ENCODE measurements at regions not wholly inside any gene's neighbourhood (a gene's known extent, or its start where the extent isn't known, plus 50 kb on each side); places are given as distances from the start of the nearest gene placed in this dataset.

DNA sequence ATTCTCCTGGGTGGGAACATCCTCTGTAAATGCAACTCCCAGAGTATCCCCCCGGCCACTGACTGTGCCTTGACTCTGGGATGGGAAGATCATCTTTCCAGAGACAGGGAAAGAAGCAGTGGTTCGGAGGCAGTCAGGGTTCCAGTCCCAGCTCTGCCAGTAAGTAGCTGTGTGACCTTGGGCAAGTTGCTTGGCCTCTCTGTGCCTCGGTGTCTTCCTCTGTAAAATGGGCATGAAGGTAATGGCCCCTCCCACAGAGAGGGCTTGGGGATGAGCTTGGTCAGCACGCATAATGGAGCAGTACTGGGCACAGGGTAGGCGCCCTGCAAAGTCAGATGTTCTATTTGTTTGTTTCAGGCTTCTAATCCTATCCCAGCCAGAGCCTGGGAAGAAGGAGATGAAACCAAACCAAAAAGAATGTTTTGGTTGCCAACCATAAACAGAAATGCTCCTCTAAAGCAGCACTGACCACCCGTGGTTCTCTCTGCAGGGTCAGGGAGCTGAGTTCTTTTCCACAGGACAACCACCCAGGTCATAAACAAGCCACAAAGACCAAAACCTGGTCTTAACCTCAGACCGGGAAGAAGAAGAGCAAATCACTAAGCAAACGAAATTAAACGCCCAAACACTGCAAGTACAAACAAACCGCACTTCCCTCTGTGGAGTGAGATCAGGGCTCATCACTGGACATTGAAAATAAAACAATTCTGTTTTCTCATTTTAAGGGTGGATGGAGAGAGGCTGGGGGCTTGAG lies 381.0 kb upstream of the SULF2 start:
- no peak for ATAC-seq

DNA sequence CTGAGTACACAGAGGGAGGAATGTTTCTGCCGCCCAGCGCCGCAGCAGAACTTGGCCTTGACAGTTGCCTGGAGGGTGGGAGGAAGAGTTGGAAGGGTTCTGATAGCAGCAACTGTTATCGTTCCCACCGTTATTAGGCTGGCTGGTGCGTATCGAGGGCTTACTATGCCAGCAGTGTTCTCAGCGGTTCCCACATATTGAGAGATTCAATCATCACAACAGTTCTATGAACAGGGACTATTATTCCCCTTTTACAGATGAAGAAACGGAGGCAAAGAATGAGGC lies 380.1 kb upstream of the SULF2 start:
- intact Hi-C loops (cut with DNase I), result no loop called here
- Histone ChIP-seq H3K4me1 (no peaks in the 10 kb centered on the region), H3K4me3 (no peak overlapping the region), H3K27ac (no peak overlapping the region), H3K9me3 (no peaks in the 10 kb centered on the region), H3K36me3 (ENCODE audit: insufficient read depth in 1 of 2, low read depth in 1 of 2) (no peaks in the 10 kb centered on the region), H3K27me3 (ENCODE audit: insufficient read depth in 3 of 3, low read length in 2 of 3) (peaks cover 4 to 14% (median 6%) of the 10 kb centered on the region in 3 donors)
- no peak for ATAC-seq
- WGBS, 3 donors, result 25 to 29% (median 29%) methylated on average over 9 of the region's 9 CpGs
- no peak for DNase-seq
- TF ChIP-seq, protein P1, sequence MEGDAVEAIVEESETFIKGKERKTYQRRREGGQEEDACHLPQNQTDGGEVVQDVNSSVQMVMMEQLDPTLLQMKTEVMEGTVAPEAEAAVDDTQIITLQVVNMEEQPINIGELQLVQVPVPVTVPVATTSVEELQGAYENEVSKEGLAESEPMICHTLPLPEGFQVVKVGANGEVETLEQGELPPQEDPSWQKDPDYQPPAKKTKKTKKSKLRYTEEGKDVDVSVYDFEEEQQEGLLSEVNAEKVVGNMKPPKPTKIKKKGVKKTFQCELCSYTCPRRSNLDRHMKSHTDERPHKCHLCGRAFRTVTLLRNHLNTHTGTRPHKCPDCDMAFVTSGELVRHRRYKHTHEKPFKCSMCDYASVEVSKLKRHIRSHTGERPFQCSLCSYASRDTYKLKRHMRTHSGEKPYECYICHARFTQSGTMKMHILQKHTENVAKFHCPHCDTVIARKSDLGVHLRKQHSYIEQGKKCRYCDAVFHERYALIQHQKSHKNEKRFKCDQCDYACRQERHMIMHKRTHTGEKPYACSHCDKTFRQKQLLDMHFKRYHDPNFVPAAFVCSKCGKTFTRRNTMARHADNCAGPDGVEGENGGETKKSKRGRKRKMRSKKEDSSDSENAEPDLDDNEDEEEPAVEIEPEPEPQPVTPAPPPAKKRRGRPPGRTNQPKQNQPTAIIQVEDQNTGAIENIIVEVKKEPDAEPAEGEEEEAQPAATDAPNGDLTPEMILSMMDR (IDR thresholded peaks at IDR 0.05), result no peak

More for the DNA sequence above, 381.0 kb upstream of the SULF2 start:
- H3K9me3 ChIP-seq, result no peaks in the 10 kb centered on the region
- H3K36me3 ChIP-seq (ENCODE audit: insufficient read depth in 1 of 2, low read depth in 1 of 2), result no peaks in the 10 kb centered on the region
- H3K4me3 ChIP-seq, result no peak overlapping the region
- H3K27ac ChIP-seq, result no peak overlapping the region
- intact Hi-C loops (cut with DNase I), result no loop called here
- whole genome bisulfite sequencing, 3 donors, result 56 to 61% (median 58%) methylated on average over 10 of the region's 10 CpGs
- no peaks in the 10 kb centered on the region for H3K4me1 ChIP-seq
- TF ChIP-seq, protein P1 (IDR thresholded peaks at IDR 0.05), result no peak
- no peak for DNase-seq
- peaks cover 4 to 14% (median 6%) of the 10 kb centered on the region in 3 donors for H3K27me3 ChIP-seq (ENCODE audit: insufficient read depth in 3 of 3, low read length in 2 of 3)

DNA sequence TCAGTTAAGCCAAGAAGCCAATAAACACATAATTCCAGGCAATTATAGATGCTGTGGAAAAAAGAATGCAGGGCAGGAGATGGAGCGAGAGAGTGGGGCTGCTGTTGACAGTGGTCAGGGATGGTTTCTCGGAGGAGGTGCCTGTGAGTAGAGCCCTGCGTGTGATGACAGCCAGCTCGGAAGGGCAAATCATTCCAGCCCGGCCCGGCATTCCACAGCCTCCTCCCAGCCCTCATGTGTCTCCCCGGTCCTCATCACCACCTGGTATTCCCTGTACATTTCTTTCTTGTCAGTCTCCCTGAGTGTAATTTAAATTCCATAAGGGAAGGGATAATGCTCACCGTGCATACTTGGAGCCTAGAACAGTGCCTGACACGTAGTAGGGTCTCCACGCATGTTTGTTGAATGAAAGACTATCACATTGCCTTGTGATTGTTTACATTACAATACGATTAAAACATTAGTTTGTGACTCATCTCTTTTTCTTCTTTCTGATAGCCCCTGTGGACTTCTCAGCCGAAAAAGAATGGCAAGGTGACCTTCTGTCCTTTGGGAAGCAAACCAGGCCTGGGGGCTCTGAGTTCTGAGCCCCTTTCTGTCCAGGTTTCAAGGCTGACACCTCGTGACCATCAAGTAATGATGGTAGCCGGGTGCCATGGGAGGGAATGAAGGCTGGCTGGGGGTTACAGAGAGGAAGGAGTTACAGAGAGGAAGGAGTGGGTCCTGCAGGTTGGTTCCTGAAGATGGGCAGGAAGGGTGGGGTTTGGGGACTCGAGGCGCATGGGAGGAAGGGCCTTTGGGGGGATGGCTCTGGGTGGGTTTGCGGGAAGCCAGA lies 379.5 kb upstream of the SULF2 start:
- H3K9me3 ChIP-seq, result no peaks in the 10 kb centered on the region
- no peak overlapping the region for H3K27ac ChIP-seq
- DNase-seq (no peak), ATAC-seq (no peak)
- H3K27me3 ChIP-seq (ENCODE audit: insufficient read depth in 3 of 3, low read length in 2 of 3), result peaks cover 4 to 14% (median 6%) of the 10 kb centered on the region in 3 donors
- no peak overlapping the region for H3K4me3 ChIP-seq
- no peaks in the 10 kb centered on the region for H3K36me3 ChIP-seq (ENCODE audit: insufficient read depth in 1 of 2, low read depth in 1 of 2)
- TF ChIP-seq, protein P1 (IDR thresholded peaks at IDR 0.05), result no peak
- H3K4me1 ChIP-seq, result no peaks in the 10 kb centered on the region
- WGBS, 3 donors, result 57 to 61% (median 58%) methylated on average over 17 of the region's 17 CpGs
- intact Hi-C loops (cut with DNase I), result no loop called here

DNA sequence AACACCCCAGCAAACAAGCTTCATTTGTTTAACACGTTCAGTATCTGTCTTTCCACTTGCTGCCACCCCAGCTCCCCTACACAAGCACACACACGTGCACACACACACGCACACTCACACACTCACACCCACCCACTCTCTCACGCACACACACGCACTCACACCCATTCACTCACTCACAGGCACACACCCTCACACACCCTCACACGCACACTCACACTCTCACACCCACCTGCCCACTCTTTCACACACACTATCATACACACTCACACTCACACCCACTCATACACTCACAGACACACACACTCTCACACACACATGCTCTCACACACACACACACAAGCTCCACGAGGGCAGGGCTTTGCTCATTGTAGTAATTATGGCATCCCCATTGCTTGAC lies 378.8 kb upstream of the SULF2 start:
- DNase-seq, result no peak
- TF ChIP-seq, protein P1 (IDR thresholded peaks at IDR 0.05), result no peak
- Histone ChIP-seq H3K4me3 (no peak overlapping the region), H3K9me3 (no peaks in the 10 kb centered on the region), H3K36me3 (ENCODE audit: insufficient read depth in 1 of 2, low read depth in 1 of 2) (no peaks in the 10 kb centered on the region), H3K27ac (no peak overlapping the region), H3K27me3 (ENCODE audit: insufficient read depth in 3 of 3, low read length in 2 of 3) (peaks cover 4 to 14% (median 6%) of the 10 kb centered on the region in 3 donors), H3K4me1 (no peaks in the 10 kb centered on the region)
- intact Hi-C loops (cut with DNase I), result no loop called here
- ATAC-seq, result no peak
- WGBS, 3 donors, result 67 to 87% (median 75%) methylated on average over 7 of the region's 7 CpGs
